ENCODE measurements at regions not wholly inside any gene's neighbourhood (a gene's known extent, or its start where the extent isn't known, plus 50 kb on each side); places are given as distances from the start of the nearest gene placed in this dataset.

GRCh38 chr10:104577163-104577562, 63.9 kb upstream of the SORCS3 start:
- DNase-seq = no peak

GRCh38 chr10:104577861-104578521, 63.1 kb upstream of the SORCS3 start:
- DNase-seq = no peak

GRCh38 chr10:104578671-104579070, 62.4 kb upstream of the SORCS3 start:
- no peak for DNase-seq

DNA sequence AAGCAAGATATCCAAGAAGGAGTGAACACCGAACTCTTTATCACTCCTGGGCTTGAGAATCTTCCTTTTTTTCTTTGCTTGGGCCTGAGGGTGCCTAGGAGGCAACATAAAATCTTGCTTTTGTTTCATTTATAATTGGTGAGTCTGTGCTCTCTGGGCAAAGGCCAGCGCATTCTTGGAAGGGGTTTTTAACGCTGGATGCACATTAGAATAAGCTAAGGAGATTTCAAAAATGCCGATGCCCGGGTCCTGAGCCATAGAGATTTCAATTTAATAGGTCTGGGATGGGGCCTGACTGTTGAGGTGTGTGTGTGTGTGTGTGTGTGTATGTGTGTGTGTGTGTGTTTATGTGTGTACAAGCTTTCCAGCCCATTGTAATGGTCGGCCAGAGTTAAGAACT, 62.0 kb upstream of the SORCS3 start:
- DNase-seq = no peak

- no peak for DNase-seq
Observed at GRCh38 chr10:104580321-104580720, 60.8 kb upstream of the SORCS3 start.

DNA sequence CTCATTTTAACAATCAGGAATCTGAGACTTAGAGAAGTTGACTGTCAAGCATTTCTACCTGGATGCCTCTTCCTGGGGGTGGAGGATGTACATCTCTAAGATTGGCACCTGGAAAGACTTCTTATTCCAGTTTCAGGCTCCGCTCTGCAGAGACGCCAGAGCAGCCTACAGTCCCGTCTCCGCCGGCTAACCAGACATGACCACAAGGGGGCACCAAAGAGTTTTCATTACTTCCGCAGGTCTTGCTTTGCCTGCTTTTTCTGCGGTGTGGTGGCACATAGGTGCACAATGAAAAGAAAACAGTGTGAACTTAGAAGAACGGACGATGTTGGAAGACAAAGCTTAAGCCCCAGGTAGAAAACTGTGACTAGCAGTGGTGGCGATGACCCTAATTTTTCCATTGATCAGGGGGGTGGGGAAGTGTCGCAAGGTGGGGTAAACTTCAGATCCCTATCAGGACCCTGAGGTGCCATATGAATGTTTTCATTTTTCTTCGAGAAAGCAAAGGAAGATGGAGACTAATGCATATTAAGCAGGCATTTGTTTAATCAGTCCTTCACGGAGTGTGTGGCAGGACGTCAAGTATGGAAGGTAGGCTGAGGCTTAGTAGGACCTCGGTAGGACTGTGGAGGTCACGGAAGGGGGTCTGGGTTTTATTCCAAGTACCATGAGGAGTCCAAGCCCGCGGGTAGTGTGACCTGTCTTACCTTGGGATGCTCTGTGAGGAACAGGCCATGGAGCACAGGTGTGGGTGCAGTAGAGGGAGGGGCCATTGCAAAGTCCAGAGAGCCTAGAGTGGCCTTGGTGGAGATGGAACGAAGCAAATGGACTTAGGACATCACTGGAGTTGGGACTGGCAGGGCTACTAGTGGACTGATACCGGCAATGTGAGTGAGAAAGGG, 60.1 kb upstream of the SORCS3 start:
- peak; percentile 70 for DNase-seq

DNA sequence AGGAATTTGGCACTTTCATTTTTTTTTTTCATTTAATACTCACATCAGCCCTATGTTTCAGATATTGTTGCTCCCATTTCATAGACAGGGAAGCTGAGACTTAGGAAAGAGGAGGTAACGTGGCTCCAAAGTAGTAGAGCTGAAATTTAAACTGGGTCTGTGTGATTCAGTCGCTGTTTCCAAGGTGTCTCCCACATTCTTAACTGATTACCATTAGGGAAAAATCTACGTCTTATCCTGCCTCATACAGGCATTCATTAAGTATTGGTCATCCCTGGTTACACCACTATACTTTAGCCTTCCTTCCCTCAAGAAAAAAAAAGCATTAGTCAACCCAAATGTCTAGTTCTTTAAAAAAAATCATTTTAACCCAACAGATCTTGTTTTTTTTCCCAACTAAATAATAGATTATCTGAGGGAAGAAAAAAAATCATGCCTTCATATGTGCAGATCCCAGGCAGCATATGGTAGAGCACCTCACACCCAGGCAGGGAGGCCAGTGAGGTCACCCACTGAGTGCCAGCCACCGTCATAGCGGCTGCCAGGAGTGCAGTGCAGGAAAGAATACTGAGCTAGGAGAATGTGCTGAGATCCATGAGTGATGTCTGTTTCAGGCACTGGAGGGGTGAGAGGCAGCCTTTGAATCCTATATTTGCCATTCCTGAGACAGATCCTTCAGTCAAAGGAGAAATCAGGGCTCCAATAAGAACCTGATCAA, 59.0 kb upstream of the SORCS3 start:
- DNase-seq = no peak

- peak; percentile 8 for DNase-seq
Observed at GRCh38 chr10:104582602-104582951, 58.5 kb upstream of the SORCS3 start.

DNA sequence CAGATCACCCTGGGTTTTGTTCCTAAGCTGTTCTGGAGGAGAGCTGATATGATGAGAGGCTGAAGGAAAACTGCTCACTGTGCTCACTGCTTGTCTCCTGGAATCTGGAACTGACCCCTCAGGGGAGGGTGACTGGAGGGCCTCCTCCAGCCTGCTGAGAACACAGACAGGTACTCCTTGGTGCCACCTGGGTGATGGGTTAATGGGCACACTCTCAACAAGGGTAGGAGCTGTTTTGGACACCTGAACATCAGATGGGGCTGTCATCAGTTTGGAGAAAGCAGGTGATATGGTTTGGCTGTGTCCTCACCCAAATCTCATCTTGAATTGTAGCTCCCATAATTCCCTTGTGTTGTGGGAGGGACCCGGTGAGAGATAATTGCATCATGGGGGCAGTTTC, 58.1 kb upstream of the SORCS3 start:
- DNase-seq = no peak

- no peak for DNase-seq
Observed at GRCh38 chr10:104584541-104584940, 56.5 kb upstream of the SORCS3 start.

GRCh38 chr10:104587751-104588150, 53.3 kb upstream of the SORCS3 start:
- DNase-seq = no peak

DNA sequence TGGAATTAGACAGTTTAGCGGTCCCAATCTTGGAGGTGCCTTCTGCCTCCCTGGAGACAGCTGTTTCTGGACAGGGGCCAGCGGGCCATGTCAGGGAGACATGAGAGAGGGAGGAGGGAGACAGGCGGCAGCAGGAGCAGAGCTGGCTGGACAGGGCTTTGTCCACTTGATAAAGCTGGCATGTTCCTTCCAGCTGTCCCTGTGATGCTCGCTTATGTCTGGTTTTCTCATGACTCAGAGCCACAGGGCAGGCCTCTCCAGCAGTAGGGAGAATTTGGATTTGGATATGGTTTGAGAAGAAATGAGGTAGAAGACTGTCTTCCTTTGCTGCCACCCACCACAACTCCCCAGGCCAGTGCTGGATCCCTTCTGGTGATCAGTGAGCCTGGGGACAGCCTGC, 51.7 kb upstream of the SORCS3 start:
- no peak for DNase-seq

DNA sequence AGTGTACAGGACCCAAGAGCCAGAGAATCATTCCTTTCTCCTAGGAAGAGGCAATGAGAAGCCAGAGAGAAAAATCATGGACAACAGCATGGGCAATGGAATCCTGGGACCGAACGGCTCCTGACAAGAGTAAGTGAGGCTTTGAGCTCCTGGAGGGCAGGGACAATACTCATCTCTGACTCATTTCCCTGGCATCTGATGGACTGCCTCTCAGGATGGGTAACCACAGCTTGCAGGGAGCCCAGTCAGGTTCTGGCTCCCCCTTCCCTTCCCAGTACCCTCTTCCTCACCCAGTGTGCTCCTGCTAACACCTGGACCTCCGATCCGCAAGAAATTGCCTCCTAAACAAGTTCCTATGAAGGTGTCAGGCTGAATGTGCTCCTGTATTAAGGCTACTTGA, 51.2 kb upstream of the SORCS3 start:
- no peak for DNase-seq

Data from RPMI8226 (cell line).